Memory B cell (primary cell): ENCODE measurements at regions not wholly inside any gene's neighbourhood (a gene's known extent, or its start where the extent isn't known, plus 50 kb on each side); places are given as distances from the start of the nearest gene placed in this dataset.

Source experiments
- ATAC-seq: fragments of 150-1000 bp; cut with Tn5 transposase; 2 replicates; pipeline ENCODE4 v1.10.0; 2021; ENCODE audit warnings: low read depth, mild to moderate bottlenecking, moderate library complexity
- DNase-seq, 2 donors: peaks; one replicate each; pipeline ENCODE4 v3.0.0; 2022; ENCODE audit warnings: low spot score in 2 of 2
- H3K27ac Mint-ChIP-seq: one replicate; pipeline ENCODE4 v1.8.0; 2022; ENCODE audit warnings: mild to moderate bottlenecking, moderate library complexity, mixed read lengths
- H3K27me3 Mint-ChIP-seq: one replicate; pipeline ENCODE4 v1.8.0; 2022; ENCODE audit warnings: mixed read lengths
- H3K36me3 Mint-ChIP-seq: one replicate; pipeline ENCODE4 v1.8.0; 2022; ENCODE audit warnings: mild to moderate bottlenecking, mixed read lengths
- H3K4me1 Mint-ChIP-seq: one replicate; pipeline ENCODE4 v1.8.0; 2022; ENCODE audit warnings: mixed read lengths
- H3K4me3 Mint-ChIP-seq: one replicate; pipeline ENCODE4 v1.8.0; 2022; ENCODE audit warnings: mild to moderate bottlenecking, moderate library complexity, mixed read lengths
- H3K9me3 Mint-ChIP-seq: one replicate; pipeline ENCODE4 v1.8.0; 2022; ENCODE audit warnings: mixed read lengths

- Mint-ChIP-seq H3K4me3 (no peak overlapping the region), H3K4me1 (no peaks in the 10 kb centered on the region), H3K27ac (no peak overlapping the region), H3K36me3 (no peaks in the 10 kb centered on the region), H3K9me3 (peaks cover 12% of the 10 kb centered on the region), H3K27me3 (peaks cover 2% of the 10 kb centered on the region)
- no peak for DNase-seq
- ATAC-seq, result no peak
These were observed 402.8 kb upstream of the SALL1 start for GRCh38 chr16:51553910-51554309.

- DNase-seq (no peak), ATAC-seq (no peak)
- Mint-ChIP-seq H3K27me3 (peaks cover 2% of the 10 kb centered on the region), H3K4me3 (no peak overlapping the region), H3K36me3 (no peaks in the 10 kb centered on the region), H3K27ac (no peak overlapping the region), H3K4me1 (no peaks in the 10 kb centered on the region), H3K9me3 (peaks cover 12% of the 10 kb centered on the region)
These were observed 402.2 kb upstream of the SALL1 start for GRCh38 chr16:51553314-51553713.

GRCh38 chr16:51550800-51551347 lies 399.8 kb upstream of the SALL1 start:
- Mint-ChIP-seq H3K9me3 (peaks cover 4% of the 10 kb centered on the region), H3K36me3 (no peaks in the 10 kb centered on the region), H3K27ac (no peak overlapping the region), H3K27me3 (peaks cover 2% of the 10 kb centered on the region), H3K4me3 (no peak overlapping the region), H3K4me1 (no peaks in the 10 kb centered on the region)
- DNase-seq (no peak), ATAC-seq (no peak)

GRCh38 chr16:51549836-51550235 lies 398.8 kb upstream of the SALL1 start:
- ATAC-seq, result no peak
- Mint-ChIP-seq H3K27ac (no peak overlapping the region), H3K36me3 (no peaks in the 10 kb centered on the region), H3K4me1 (no peaks in the 10 kb centered on the region), H3K4me3 (no peak overlapping the region), H3K27me3 (peaks cover 2% of the 10 kb centered on the region), H3K9me3 (peaks cover 4% of the 10 kb centered on the region)
- no peak for DNase-seq

GRCh38 chr16:51545951-51546350 lies 394.9 kb upstream of the SALL1 start:
- Mint-ChIP-seq H3K36me3 (no peaks in the 10 kb centered on the region), H3K4me1 (no peaks in the 10 kb centered on the region), H3K9me3 (peaks cover 6% of the 10 kb centered on the region), H3K27ac (no peak overlapping the region), H3K27me3 (peaks cover 2% of the 10 kb centered on the region), H3K4me3 (no peak overlapping the region)
- no peak for ATAC-seq
- DNase-seq, result no peak

GRCh38 chr16:51544851-51545467 lies 393.9 kb upstream of the SALL1 start:
- Mint-ChIP-seq H3K27ac (no peak overlapping the region), H3K4me3 (no peak overlapping the region), H3K27me3 (peaks cover 2% of the 10 kb centered on the region), H3K4me1 (no peaks in the 10 kb centered on the region), H3K36me3 (no peaks in the 10 kb centered on the region), H3K9me3 (peaks cover 6% of the 10 kb centered on the region)
- DNase-seq, result no peak
- no peak for ATAC-seq

GRCh38 chr16:51543971-51544370 lies 392.9 kb upstream of the SALL1 start:
- peaks cover 2% of the 10 kb centered on the region for H3K9me3 Mint-ChIP-seq
- H3K4me1 Mint-ChIP-seq, result no peaks in the 10 kb centered on the region
- ATAC-seq (no peak), DNase-seq (no peak)
- H3K27me3 Mint-ChIP-seq, result no peaks in the 10 kb centered on the region
- no peak overlapping the region for H3K27ac Mint-ChIP-seq
- no peaks in the 10 kb centered on the region for H3K36me3 Mint-ChIP-seq
- no peak overlapping the region for H3K4me3 Mint-ChIP-seq

GRCh38 chr16:51542981-51543815 lies 392.1 kb upstream of the SALL1 start:
- no peak for ATAC-seq
- no peak overlapping the region for H3K4me3 Mint-ChIP-seq
- no peaks in the 10 kb centered on the region for H3K4me1 Mint-ChIP-seq
- no peaks in the 10 kb centered on the region for H3K27me3 Mint-ChIP-seq
- no peaks in the 10 kb centered on the region for H3K36me3 Mint-ChIP-seq
- no peak overlapping the region for H3K27ac Mint-ChIP-seq
- peaks cover 1% of the 10 kb centered on the region for H3K9me3 Mint-ChIP-seq
- DNase-seq, result no peak

GRCh38 chr16:51540259-51540658 lies 389.2 kb upstream of the SALL1 start:
- Mint-ChIP-seq H3K27ac (no peak overlapping the region), H3K27me3 (no peaks in the 10 kb centered on the region), H3K36me3 (no peaks in the 10 kb centered on the region), H3K4me3 (no peak overlapping the region), H3K9me3 (peaks cover 1% of the 10 kb centered on the region), H3K4me1 (no peaks in the 10 kb centered on the region)
- ATAC-seq, result no peak
- no peak for DNase-seq

GRCh38 chr16:51538707-51539498 lies 387.8 kb upstream of the SALL1 start:
- no peak for DNase-seq

GRCh38 chr16:51535591-51535990 lies 384.5 kb upstream of the SALL1 start:
- ATAC-seq (no peak), DNase-seq (no peak)
- Mint-ChIP-seq H3K4me1 (no peaks in the 10 kb centered on the region), H3K27ac (no peak overlapping the region), H3K27me3 (no peaks in the 10 kb centered on the region), H3K36me3 (no peaks in the 10 kb centered on the region), H3K9me3 (no peaks in the 10 kb centered on the region), H3K4me3 (no peak overlapping the region)

More at GRCh38 chr16:51538707-51539498, 387.8 kb upstream of the SALL1 start:
- H3K9me3 Mint-ChIP-seq, result peaks cover 1% of the 10 kb centered on the region
- H3K27me3 Mint-ChIP-seq, result no peaks in the 10 kb centered on the region
- H3K4me3 Mint-ChIP-seq, result no peak overlapping the region
- no peak for ATAC-seq
- no peaks in the 10 kb centered on the region for H3K36me3 Mint-ChIP-seq
- H3K4me1 Mint-ChIP-seq, result no peaks in the 10 kb centered on the region
- H3K27ac Mint-ChIP-seq, result no peak overlapping the region

GRCh38 chr16:51532551-51532950 lies 381.5 kb upstream of the SALL1 start:
- H3K36me3 Mint-ChIP-seq, result no peaks in the 10 kb centered on the region
- DNase-seq (no peak), ATAC-seq (no peak)
- no peaks in the 10 kb centered on the region for H3K4me1 Mint-ChIP-seq
- peaks cover 5% of the 10 kb centered on the region for H3K9me3 Mint-ChIP-seq
- no peaks in the 10 kb centered on the region for H3K27me3 Mint-ChIP-seq
- H3K27ac Mint-ChIP-seq, result no peak overlapping the region
- H3K4me3 Mint-ChIP-seq, result no peak overlapping the region

GRCh38 chr16:51531271-51531670 lies 380.2 kb upstream of the SALL1 start:
- H3K36me3 Mint-ChIP-seq, result no peaks in the 10 kb centered on the region
- ATAC-seq (no peak), DNase-seq (no peak)
- peaks cover 5% of the 10 kb centered on the region for H3K9me3 Mint-ChIP-seq
- H3K4me3 Mint-ChIP-seq, result no peak overlapping the region
- H3K27ac Mint-ChIP-seq, result no peak overlapping the region
- H3K4me1 Mint-ChIP-seq, result no peaks in the 10 kb centered on the region
- H3K27me3 Mint-ChIP-seq, result no peaks in the 10 kb centered on the region

- H3K36me3 Mint-ChIP-seq, result no peaks in the 10 kb centered on the region
- no peaks in the 10 kb centered on the region for H3K27me3 Mint-ChIP-seq
These were observed 376.3 kb upstream of the SALL1 start for GRCh38 chr16:51527349-51527748.

More at GRCh38 chr16:51527349-51527748, 376.3 kb upstream of the SALL1 start:
- no peak overlapping the region for H3K27ac Mint-ChIP-seq
- peaks cover 9% of the 10 kb centered on the region for H3K9me3 Mint-ChIP-seq
- no peak overlapping the region for H3K4me3 Mint-ChIP-seq
- DNase-seq, result no peak
- no peaks in the 10 kb centered on the region for H3K4me1 Mint-ChIP-seq
- ATAC-seq, result no peak
